GM23338 (cell line): ENCODE measurements at regions not wholly inside any gene's neighbourhood (a gene's known extent, or its start where the extent isn't known, plus 50 kb on each side); places are given as distances from the start of the nearest gene placed in this dataset.

ENCODE experiments used
- ATAC-seq: fragments of 200-7000 bp; cut with Tn5 transposase; 3 replicates; pipeline ENCODE4 v1.9.1; 2020
- DNase-seq: peaks from one replicate; pipeline ENCODE4 v3.0.0-alpha.2; 2015; ENCODE audit warnings: low spot score
- H2AFZ ChIP-seq: fragments of 200-600 bp; sonication (generic); 2 replicates; pipeline ENCODE4 v1.8.0; 2016; ENCODE audit warnings: antibody characterized with exemption, mild to moderate bottlenecking, moderate library complexity
- H3F3A ChIP-seq: fragments of 200-600 bp; sonication (generic); replicated peaks from 2 replicates; pipeline ENCODE4 v1.8.0; 2017; ENCODE audit warnings: antibody characterized with exemption, mixed run types, low read depth
- H3K27ac ChIP-seq: fragments of 200-600 bp; sonication (generic); 2 replicates; pipeline ENCODE4 v1.6.1; 2016; ENCODE audit warnings: low read depth
- H3K27me3 ChIP-seq: fragments of 200-600 bp; sonication (generic); 2 replicates; pipeline ENCODE4 v1.8.0; 2016; ENCODE audit warnings: mild to moderate bottlenecking, mixed run types, moderate library complexity; ENCODE audit not compliant: insufficient read depth
- H3K36me3 ChIP-seq: fragments of 200-600 bp; sonication (generic); 2 replicates; pipeline ENCODE4 v1.8.0; 2016; ENCODE audit warnings: mild to moderate bottlenecking; ENCODE audit not compliant: insufficient read depth
- H3K4me1 ChIP-seq: fragments of 200-600 bp; sonication (generic); 2 replicates; pipeline ENCODE4 v1.8.0; 2016; ENCODE audit warnings: mild to moderate bottlenecking, moderate library complexity; ENCODE audit not compliant: insufficient read depth
- H3K4me2 ChIP-seq: fragments of 200-600 bp; sonication (generic); 2 replicates; pipeline ENCODE4 v1.7.1; 2017; ENCODE audit warnings: mixed run types
- H3K4me3 ChIP-seq: fragments of 200-600 bp; sonication (generic); 2 replicates; pipeline ENCODE4 v1.6.1; 2016; ENCODE audit warnings: mixed run types
- H3K79me2 ChIP-seq: fragments of 200-600 bp; sonication (generic); replicated peaks from 2 replicates; pipeline ENCODE4 v1.8.0; 2017; ENCODE audit warnings: mild to moderate bottlenecking; ENCODE audit not compliant: insufficient read depth
- H3K9me2 ChIP-seq: fragments of 200-600 bp; sonication (generic); 2 replicates; pipeline ENCODE4 v1.8.0; 2017; ENCODE audit not compliant: insufficient read depth
- H4K20me1 ChIP-seq: fragments of 200-600 bp; sonication (generic); replicated peaks from 2 replicates; pipeline ENCODE4 v1.8.0; 2017; ENCODE audit warnings: mild to moderate bottlenecking; ENCODE audit not compliant: insufficient read depth
- H3K27ac Mint-ChIP-seq: 2 replicates; pipeline ENCODE4 v1.8.0; 2020; ENCODE audit warnings: inconsistent platforms, mild to moderate bottlenecking, moderate library complexity, mixed read lengths
- H3K27me3 Mint-ChIP-seq: 3 replicates; pipeline ENCODE4 v1.8.0; 2022; ENCODE audit warnings: low read depth, mild to moderate bottlenecking, moderate library complexity, mixed read lengths, inconsistent platforms; ENCODE audit not compliant: insufficient read depth, poor library complexity
- H3K36me3 Mint-ChIP-seq: 3 replicates; pipeline ENCODE4 v1.8.0; 2021; ENCODE audit warnings: low read depth, mild to moderate bottlenecking, inconsistent platforms, moderate library complexity, mixed read lengths
- H3K4me1 Mint-ChIP-seq: 3 replicates; pipeline ENCODE4 v1.8.0; 2020; ENCODE audit warnings: mild to moderate bottlenecking, inconsistent platforms, mixed read lengths
- H3K4me3 Mint-ChIP-seq: 3 replicates; pipeline ENCODE4 v1.8.0; 2021; ENCODE audit warnings: moderate library complexity, mild to moderate bottlenecking, inconsistent platforms, mixed read lengths
- H3K9me3 Mint-ChIP-seq: 3 replicates; pipeline ENCODE4 v1.8.0; 2020; ENCODE audit warnings: moderate library complexity, mild to moderate bottlenecking, inconsistent platforms, mixed read lengths
- CREB1 ChIP-seq: fragments of 250-450 bp; sonication (Bioruptor Pico); IDR thresholded peaks from 2 replicates; pipeline ENCODE4 v1.5.0; 2020; ENCODE audit warnings: low read depth, mild to moderate bottlenecking, moderate library complexity
- EZH2 ChIP-seq: fragments of 200-600 bp; sonication (generic); IDR thresholded peaks from one replicate; pipeline ENCODE4 v1.8.0; 2017; ENCODE audit warnings: antibody characterized with exemption, mild to moderate bottlenecking, low read depth; ENCODE audit not compliant: unreplicated experiment
- EZH2phosphoT487 ChIP-seq: fragments of 200-600 bp; sonication (generic); IDR thresholded peaks from one replicate; pipeline ENCODE4 v1.8.1; 2018; ENCODE audit warnings: antibody characterized with exemption; ENCODE audit not compliant: unreplicated experiment
- JUNB ChIP-seq: IDR thresholded peaks from one replicate; pipeline ENCODE4 v1.6.1; 2016; ENCODE audit warnings: antibody characterized with exemption; ENCODE audit not compliant: unreplicated experiment
- NANOG ChIP-seq: IDR thresholded peaks from 2 replicates; pipeline ENCODE4 v1.6.1; 2016; ENCODE audit warnings: antibody characterized with exemption, borderline replicate concordance
- POLR2AphosphoS5 ChIP-seq: IDR thresholded peaks from 2 replicates; pipeline ENCODE4 v1.6.1; 2016; ENCODE audit warnings: antibody characterized with exemption, low read depth
- STAT1 ChIP-seq: IDR thresholded peaks from one replicate; pipeline ENCODE4 v1.6.1; 2016; ENCODE audit warnings: antibody characterized with exemption; ENCODE audit not compliant: unreplicated experiment
- ZNF114 ChIP-seq: fragments of 250-450 bp; sonication (Bioruptor Pico); IDR thresholded peaks from 2 replicates; pipeline ENCODE4 v1.5.0; 2020; ENCODE audit warnings: mild to moderate bottlenecking, moderate library complexity
- ZNF331 ChIP-seq: fragments of 250-450 bp; sonication (Bioruptor Pico); IDR thresholded peaks from 2 replicates; pipeline ENCODE4 v1.5.0; 2020; ENCODE audit warnings: low read depth, mild to moderate bottlenecking, moderate library complexity
- TF ChIP-seq, protein P1 (sequence below): IDR thresholded peaks from one replicate; pipeline ENCODE4 v1.6.1; 2018; ENCODE audit warnings: antibody characterized with exemption; ENCODE audit not compliant: unreplicated experiment
- TF ChIP-seq, protein P2 (sequence below), 2 experiments: fragments of 200-600 bp in 1 of 2; sonication (generic) in 1 of 2; conservative IDR thresholded peaks; 2 replicates each; pipeline versions ENCODE4 v1.5.1 to v1.6.1; 2016 to 2017; ENCODE audit warnings: antibody characterized with exemption in 2 of 2, low read depth in 2 of 2, mild to moderate bottlenecking in 2 of 2, moderate library complexity in 1 of 2
- TF ChIP-seq, protein P3 (sequence below): IDR thresholded peaks from 2 replicates; pipeline ENCODE4 v1.6.1; 2016; ENCODE audit warnings: antibody characterized with exemption

DNA sequence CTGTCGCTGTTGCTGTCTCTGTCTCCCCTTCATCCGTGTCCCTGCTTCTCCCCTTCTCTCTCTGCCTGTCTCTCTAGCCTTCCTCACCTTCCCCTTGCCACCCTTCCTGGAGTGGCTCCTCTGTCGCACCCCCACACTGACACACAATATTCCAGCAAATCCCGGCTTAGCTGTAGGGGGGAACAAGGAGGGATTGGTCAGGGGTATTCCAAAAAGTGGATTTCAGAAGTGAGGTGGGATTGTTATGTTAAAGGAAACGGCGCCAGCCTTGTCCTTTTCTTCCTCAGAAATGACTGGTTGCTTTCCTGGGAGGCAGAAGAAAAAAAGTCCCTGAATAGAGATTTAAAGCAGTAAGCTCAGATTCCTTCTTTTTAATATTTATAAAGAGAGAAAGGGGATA, 76.3 kb upstream of the SIRPA start:
- Mint-ChIP-seq H3K9me3 (no peaks in the 10 kb centered on the region), H3K4me1 (peaks cover 31% of the 10 kb centered on the region), H3K36me3 (no peaks in the 10 kb centered on the region), H3K4me3 (peak overlapping the region; percentile 1; the same call in 1 of the 3 replicates), H3K27me3 (peaks cover 10% of the 10 kb centered on the region), H3K27ac (no peak overlapping the region)
- Histone ChIP-seq H3K9me2 (no peaks in the 10 kb centered on the region), H3K79me2 (no peaks in the 10 kb centered on the region), H3K27me3 (no peaks in the 10 kb centered on the region), H4K20me1 (no peaks in the 10 kb centered on the region), H3K4me1 (peaks cover 18% of the 10 kb centered on the region), H3K27ac (peak overlapping the region; percentile 12; the same call in 1 of the 2 replicates), H3K4me2 (peak overlapping the region; percentile 70), H3K4me3 (peak overlapping the region; percentile 36), H2AFZ (peak overlapping the region; percentile 88), H3K36me3 (no peaks in the 10 kb centered on the region), H3F3A (no peaks in the 10 kb centered on the region)
- peak; percentile 63 for ATAC-seq
- TF ChIP-seq POLR2AphosphoS5 (no peak), JUNB (no peak), NANOG (no peak), STAT1 (no peak)
- TF ChIP-seq, protein P1, sequence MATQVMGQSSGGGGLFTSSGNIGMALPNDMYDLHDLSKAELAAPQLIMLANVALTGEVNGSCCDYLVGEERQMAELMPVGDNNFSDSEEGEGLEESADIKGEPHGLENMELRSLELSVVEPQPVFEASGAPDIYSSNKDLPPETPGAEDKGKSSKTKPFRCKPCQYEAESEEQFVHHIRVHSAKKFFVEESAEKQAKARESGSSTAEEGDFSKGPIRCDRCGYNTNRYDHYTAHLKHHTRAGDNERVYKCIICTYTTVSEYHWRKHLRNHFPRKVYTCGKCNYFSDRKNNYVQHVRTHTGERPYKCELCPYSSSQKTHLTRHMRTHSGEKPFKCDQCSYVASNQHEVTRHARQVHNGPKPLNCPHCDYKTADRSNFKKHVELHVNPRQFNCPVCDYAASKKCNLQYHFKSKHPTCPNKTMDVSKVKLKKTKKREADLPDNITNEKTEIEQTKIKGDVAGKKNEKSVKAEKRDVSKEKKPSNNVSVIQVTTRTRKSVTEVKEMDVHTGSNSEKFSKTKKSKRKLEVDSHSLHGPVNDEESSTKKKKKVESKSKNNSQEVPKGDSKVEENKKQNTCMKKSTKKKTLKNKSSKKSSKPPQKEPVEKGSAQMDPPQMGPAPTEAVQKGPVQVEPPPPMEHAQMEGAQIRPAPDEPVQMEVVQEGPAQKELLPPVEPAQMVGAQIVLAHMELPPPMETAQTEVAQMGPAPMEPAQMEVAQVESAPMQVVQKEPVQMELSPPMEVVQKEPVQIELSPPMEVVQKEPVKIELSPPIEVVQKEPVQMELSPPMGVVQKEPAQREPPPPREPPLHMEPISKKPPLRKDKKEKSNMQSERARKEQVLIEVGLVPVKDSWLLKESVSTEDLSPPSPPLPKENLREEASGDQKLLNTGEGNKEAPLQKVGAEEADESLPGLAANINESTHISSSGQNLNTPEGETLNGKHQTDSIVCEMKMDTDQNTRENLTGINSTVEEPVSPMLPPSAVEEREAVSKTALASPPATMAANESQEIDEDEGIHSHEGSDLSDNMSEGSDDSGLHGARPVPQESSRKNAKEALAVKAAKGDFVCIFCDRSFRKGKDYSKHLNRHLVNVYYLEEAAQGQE, result no peak
- DNase-seq, result peak; percentile 32

DNA sequence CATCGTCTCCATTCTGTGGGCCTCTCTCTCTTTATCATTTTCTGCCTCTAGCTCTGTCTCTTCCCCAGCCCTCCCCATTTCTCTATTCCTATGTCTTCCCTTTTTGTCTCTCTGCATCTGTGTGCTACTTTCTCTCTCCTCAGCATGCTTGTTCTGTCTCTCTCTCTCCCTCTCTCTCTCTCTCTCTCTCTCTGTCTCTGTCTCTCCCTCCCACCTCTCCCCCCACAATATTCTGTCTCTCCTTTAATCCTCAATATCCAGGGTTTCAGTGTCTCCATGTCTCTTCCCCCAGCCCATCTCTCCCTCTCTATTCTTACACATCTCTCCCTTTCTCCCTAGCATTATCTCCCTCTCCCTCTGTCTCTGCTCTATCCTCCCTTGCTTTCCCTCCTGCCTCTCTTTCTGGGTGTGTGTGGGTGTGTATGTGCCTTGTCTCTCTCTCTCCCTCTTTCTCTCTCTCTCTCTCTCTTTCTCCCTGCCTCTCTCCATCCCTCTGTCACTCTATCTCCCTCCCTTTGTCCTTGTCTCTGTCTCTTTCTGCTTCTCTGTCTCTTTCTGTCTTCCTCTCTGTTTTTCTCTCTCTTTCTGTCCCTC, 76.9 kb upstream of the SIRPA start:
- Histone ChIP-seq H3K36me3 (no peaks in the 10 kb centered on the region), H3K27ac (peak overlapping the region; percentile 12; the same call in 1 of the 2 replicates), H4K20me1 (no peaks in the 10 kb centered on the region), H2AFZ (peak overlapping the region; percentile 88), H3K4me2 (peak overlapping the region; percentile 70), H3K4me1 (peaks cover 18% of the 10 kb centered on the region), H3F3A (no peaks in the 10 kb centered on the region), H3K27me3 (no peaks in the 10 kb centered on the region), H3K4me3 (peak overlapping the region; percentile 36), H3K79me2 (no peaks in the 10 kb centered on the region), H3K9me2 (no peaks in the 10 kb centered on the region)
- Mint-ChIP-seq H3K9me3 (no peaks in the 10 kb centered on the region), H3K27me3 (peaks cover 11% of the 10 kb centered on the region), H3K4me3 (peak overlapping the region; percentile 1; the same call in 1 of the 3 replicates), H3K36me3 (no peaks in the 10 kb centered on the region), H3K4me1 (peaks cover 31% of the 10 kb centered on the region), H3K27ac (no peak overlapping the region)
- no peak for ATAC-seq
- DNase-seq, result no peak
- TF ChIP-seq, protein P2, sequence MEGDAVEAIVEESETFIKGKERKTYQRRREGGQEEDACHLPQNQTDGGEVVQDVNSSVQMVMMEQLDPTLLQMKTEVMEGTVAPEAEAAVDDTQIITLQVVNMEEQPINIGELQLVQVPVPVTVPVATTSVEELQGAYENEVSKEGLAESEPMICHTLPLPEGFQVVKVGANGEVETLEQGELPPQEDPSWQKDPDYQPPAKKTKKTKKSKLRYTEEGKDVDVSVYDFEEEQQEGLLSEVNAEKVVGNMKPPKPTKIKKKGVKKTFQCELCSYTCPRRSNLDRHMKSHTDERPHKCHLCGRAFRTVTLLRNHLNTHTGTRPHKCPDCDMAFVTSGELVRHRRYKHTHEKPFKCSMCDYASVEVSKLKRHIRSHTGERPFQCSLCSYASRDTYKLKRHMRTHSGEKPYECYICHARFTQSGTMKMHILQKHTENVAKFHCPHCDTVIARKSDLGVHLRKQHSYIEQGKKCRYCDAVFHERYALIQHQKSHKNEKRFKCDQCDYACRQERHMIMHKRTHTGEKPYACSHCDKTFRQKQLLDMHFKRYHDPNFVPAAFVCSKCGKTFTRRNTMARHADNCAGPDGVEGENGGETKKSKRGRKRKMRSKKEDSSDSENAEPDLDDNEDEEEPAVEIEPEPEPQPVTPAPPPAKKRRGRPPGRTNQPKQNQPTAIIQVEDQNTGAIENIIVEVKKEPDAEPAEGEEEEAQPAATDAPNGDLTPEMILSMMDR (conservative IDR thresholded peaks at IDR 0.05; ENCODE audit: low read depth in 2 of 2), result no peak
- TF ChIP-seq STAT1 (no peak), NANOG (no peak), JUNB (no peak), CREB1 (no peak), POLR2AphosphoS5 (no peak), EZH2 (no peak), EZH2phosphoT487 (no peak), ZNF331 (CRISPR knock-in tag) (no peak), ZNF114 (no peak)
- TF ChIP-seq, protein P3, sequence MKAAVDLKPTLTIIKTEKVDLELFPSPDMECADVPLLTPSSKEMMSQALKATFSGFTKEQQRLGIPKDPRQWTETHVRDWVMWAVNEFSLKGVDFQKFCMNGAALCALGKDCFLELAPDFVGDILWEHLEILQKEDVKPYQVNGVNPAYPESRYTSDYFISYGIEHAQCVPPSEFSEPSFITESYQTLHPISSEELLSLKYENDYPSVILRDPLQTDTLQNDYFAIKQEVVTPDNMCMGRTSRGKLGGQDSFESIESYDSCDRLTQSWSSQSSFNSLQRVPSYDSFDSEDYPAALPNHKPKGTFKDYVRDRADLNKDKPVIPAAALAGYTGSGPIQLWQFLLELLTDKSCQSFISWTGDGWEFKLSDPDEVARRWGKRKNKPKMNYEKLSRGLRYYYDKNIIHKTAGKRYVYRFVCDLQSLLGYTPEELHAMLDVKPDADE, result no peak
- TF ChIP-seq, protein P1, result no peak
